GM23248 (cell line): ENCODE measurements at regions not wholly inside any gene's neighbourhood (a gene's known extent, or its start where the extent isn't known, plus 50 kb on each side); places are given as distances from the start of the nearest gene placed in this dataset.

Experiments used
- EZH2 ChIP-seq: fragments of 200-600 bp; sonication (generic); IDR thresholded peaks from 2 replicates; pipeline ENCODE4 v1.6.1; 2018; ENCODE audit warnings: antibody characterized with exemption, mild to moderate bottlenecking; ENCODE audit not compliant: insufficient read depth, poor library complexity, severe bottlenecking
- EZH2phosphoT487 ChIP-seq: fragments of 200-600 bp; sonication (generic); IDR thresholded peaks from 2 replicates; pipeline ENCODE4 v1.6.1; 2018; ENCODE audit warnings: antibody characterized with exemption, moderate library complexity, mild to moderate bottlenecking, low read depth; ENCODE audit not compliant: insufficient read depth

DNA sequence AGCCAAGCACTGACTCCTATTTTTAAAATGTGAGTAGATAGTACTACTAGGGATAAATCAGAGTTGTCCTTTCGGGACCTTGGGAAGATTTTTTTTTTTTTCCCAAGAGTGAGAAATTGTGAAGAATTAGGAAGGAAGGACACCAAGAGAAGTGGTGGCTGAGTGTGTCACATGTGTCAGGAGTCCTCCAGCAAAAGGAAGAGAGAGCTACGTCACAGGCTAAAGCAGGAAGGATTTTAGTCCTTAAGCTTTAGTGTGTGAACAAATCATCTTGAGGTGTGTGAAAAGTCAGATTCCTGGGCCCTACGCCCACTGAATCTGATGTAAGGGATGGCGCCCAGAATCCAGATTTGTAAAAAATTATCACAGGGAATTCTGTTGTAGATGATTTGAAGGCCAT lies 172.7 kb downstream of the SERPINI1 start:
- TF ChIP-seq EZH2 (no peak), EZH2phosphoT487 (no peak)
